GM23338 (cell line): ENCODE measurements at regions not wholly inside any gene's neighbourhood (a gene's known extent, or its start where the extent isn't known, plus 50 kb on each side); places are given as distances from the start of the nearest gene placed in this dataset.

Experiments used
- ATAC-seq: fragments of 200-7000 bp; cut with Tn5 transposase; 3 replicates; pipeline ENCODE4 v1.9.1; 2020
- DNase-seq: peaks from one replicate; pipeline ENCODE4 v3.0.0-alpha.2; 2015; ENCODE audit warnings: low spot score
- H2AFZ ChIP-seq: fragments of 200-600 bp; sonication (generic); 2 replicates; pipeline ENCODE4 v1.8.0; 2016; ENCODE audit warnings: antibody characterized with exemption, mild to moderate bottlenecking, moderate library complexity
- H3F3A ChIP-seq: fragments of 200-600 bp; sonication (generic); replicated peaks from 2 replicates; pipeline ENCODE4 v1.8.0; 2017; ENCODE audit warnings: antibody characterized with exemption, mixed run types, low read depth
- H3K27ac ChIP-seq: fragments of 200-600 bp; sonication (generic); 2 replicates; pipeline ENCODE4 v1.6.1; 2016; ENCODE audit warnings: low read depth
- H3K27me3 ChIP-seq: fragments of 200-600 bp; sonication (generic); 2 replicates; pipeline ENCODE4 v1.8.0; 2016; ENCODE audit warnings: mild to moderate bottlenecking, mixed run types, moderate library complexity; ENCODE audit not compliant: insufficient read depth
- H3K36me3 ChIP-seq: fragments of 200-600 bp; sonication (generic); 2 replicates; pipeline ENCODE4 v1.8.0; 2016; ENCODE audit warnings: mild to moderate bottlenecking; ENCODE audit not compliant: insufficient read depth
- H3K4me1 ChIP-seq: fragments of 200-600 bp; sonication (generic); 2 replicates; pipeline ENCODE4 v1.8.0; 2016; ENCODE audit warnings: mild to moderate bottlenecking, moderate library complexity; ENCODE audit not compliant: insufficient read depth
- H3K4me2 ChIP-seq: fragments of 200-600 bp; sonication (generic); 2 replicates; pipeline ENCODE4 v1.7.1; 2017; ENCODE audit warnings: mixed run types
- H3K4me3 ChIP-seq: fragments of 200-600 bp; sonication (generic); 2 replicates; pipeline ENCODE4 v1.6.1; 2016; ENCODE audit warnings: mixed run types
- H3K79me2 ChIP-seq: fragments of 200-600 bp; sonication (generic); replicated peaks from 2 replicates; pipeline ENCODE4 v1.8.0; 2017; ENCODE audit warnings: mild to moderate bottlenecking; ENCODE audit not compliant: insufficient read depth
- H3K9me2 ChIP-seq: fragments of 200-600 bp; sonication (generic); 2 replicates; pipeline ENCODE4 v1.8.0; 2017; ENCODE audit not compliant: insufficient read depth
- H4K20me1 ChIP-seq: fragments of 200-600 bp; sonication (generic); replicated peaks from 2 replicates; pipeline ENCODE4 v1.8.0; 2017; ENCODE audit warnings: mild to moderate bottlenecking; ENCODE audit not compliant: insufficient read depth
- H3K27ac Mint-ChIP-seq: 2 replicates; pipeline ENCODE4 v1.8.0; 2020; ENCODE audit warnings: inconsistent platforms, mild to moderate bottlenecking, moderate library complexity, mixed read lengths
- H3K27me3 Mint-ChIP-seq: 3 replicates; pipeline ENCODE4 v1.8.0; 2022; ENCODE audit warnings: low read depth, mild to moderate bottlenecking, moderate library complexity, mixed read lengths, inconsistent platforms; ENCODE audit not compliant: insufficient read depth, poor library complexity
- H3K36me3 Mint-ChIP-seq: 3 replicates; pipeline ENCODE4 v1.8.0; 2021; ENCODE audit warnings: low read depth, mild to moderate bottlenecking, inconsistent platforms, moderate library complexity, mixed read lengths
- H3K4me1 Mint-ChIP-seq: 3 replicates; pipeline ENCODE4 v1.8.0; 2020; ENCODE audit warnings: mild to moderate bottlenecking, inconsistent platforms, mixed read lengths
- H3K4me3 Mint-ChIP-seq: 3 replicates; pipeline ENCODE4 v1.8.0; 2021; ENCODE audit warnings: moderate library complexity, mild to moderate bottlenecking, inconsistent platforms, mixed read lengths
- H3K9me3 Mint-ChIP-seq: 3 replicates; pipeline ENCODE4 v1.8.0; 2020; ENCODE audit warnings: moderate library complexity, mild to moderate bottlenecking, inconsistent platforms, mixed read lengths
- CREB1 ChIP-seq: fragments of 250-450 bp; sonication (Bioruptor Pico); IDR thresholded peaks from 2 replicates; pipeline ENCODE4 v1.5.0; 2020; ENCODE audit warnings: low read depth, mild to moderate bottlenecking, moderate library complexity
- CTCF ChIP-seq, 2 experiments: fragments of 200-600 bp in 1 of 2; sonication (generic) in 1 of 2; conservative IDR thresholded peaks; 2 replicates each; pipeline versions ENCODE4 v1.5.1 to v1.6.1; 2016 to 2017; ENCODE audit warnings: antibody characterized with exemption in 2 of 2, low read depth in 2 of 2, mild to moderate bottlenecking in 2 of 2, moderate library complexity in 1 of 2
- ETS1 ChIP-seq: IDR thresholded peaks from 2 replicates; pipeline ENCODE4 v1.6.1; 2016; ENCODE audit warnings: antibody characterized with exemption
- EZH2 ChIP-seq: fragments of 200-600 bp; sonication (generic); IDR thresholded peaks from one replicate; pipeline ENCODE4 v1.8.0; 2017; ENCODE audit warnings: antibody characterized with exemption, mild to moderate bottlenecking, low read depth; ENCODE audit not compliant: unreplicated experiment
- EZH2phosphoT487 ChIP-seq: fragments of 200-600 bp; sonication (generic); IDR thresholded peaks from one replicate; pipeline ENCODE4 v1.8.1; 2018; ENCODE audit warnings: antibody characterized with exemption; ENCODE audit not compliant: unreplicated experiment
- JUNB ChIP-seq: IDR thresholded peaks from one replicate; pipeline ENCODE4 v1.6.1; 2016; ENCODE audit warnings: antibody characterized with exemption; ENCODE audit not compliant: unreplicated experiment
- NANOG ChIP-seq: IDR thresholded peaks from 2 replicates; pipeline ENCODE4 v1.6.1; 2016; ENCODE audit warnings: antibody characterized with exemption, borderline replicate concordance
- POLR2AphosphoS5 ChIP-seq: IDR thresholded peaks from 2 replicates; pipeline ENCODE4 v1.6.1; 2016; ENCODE audit warnings: antibody characterized with exemption, low read depth
- STAT1 ChIP-seq: IDR thresholded peaks from one replicate; pipeline ENCODE4 v1.6.1; 2016; ENCODE audit warnings: antibody characterized with exemption; ENCODE audit not compliant: unreplicated experiment
- ZNF114 ChIP-seq: fragments of 250-450 bp; sonication (Bioruptor Pico); IDR thresholded peaks from 2 replicates; pipeline ENCODE4 v1.5.0; 2020; ENCODE audit warnings: mild to moderate bottlenecking, moderate library complexity
- ZNF331 ChIP-seq: fragments of 250-450 bp; sonication (Bioruptor Pico); IDR thresholded peaks from 2 replicates; pipeline ENCODE4 v1.5.0; 2020; ENCODE audit warnings: low read depth, mild to moderate bottlenecking, moderate library complexity
- TF ChIP-seq, protein P1 (sequence below): IDR thresholded peaks from one replicate; pipeline ENCODE4 v1.6.1; 2018; ENCODE audit warnings: antibody characterized with exemption; ENCODE audit not compliant: unreplicated experiment
- TF ChIP-seq, protein P2 (sequence below): fragments of 250-450 bp; sonication (Bioruptor Pico); IDR thresholded peaks from 2 replicates; pipeline ENCODE4 v1.5.0; 2020; ENCODE audit warnings: mild to moderate bottlenecking, moderate library complexity

- H3K36me3 Mint-ChIP-seq: no peaks in the 10 kb centered on the region
Measured at GRCh38 chr11:112503410-112503809, 242.8 kb upstream of the PLET1 start.

More at GRCh38 chr11:112503410-112503809, 242.8 kb upstream of the PLET1 start:
- no peak overlapping the region for H3K27ac ChIP-seq
- no peaks in the 10 kb centered on the region for H3K79me2 ChIP-seq
- H4K20me1 ChIP-seq: no peaks in the 10 kb centered on the region
- no peak overlapping the region for H2AFZ ChIP-seq
- TF ChIP-seq, protein P1, sequence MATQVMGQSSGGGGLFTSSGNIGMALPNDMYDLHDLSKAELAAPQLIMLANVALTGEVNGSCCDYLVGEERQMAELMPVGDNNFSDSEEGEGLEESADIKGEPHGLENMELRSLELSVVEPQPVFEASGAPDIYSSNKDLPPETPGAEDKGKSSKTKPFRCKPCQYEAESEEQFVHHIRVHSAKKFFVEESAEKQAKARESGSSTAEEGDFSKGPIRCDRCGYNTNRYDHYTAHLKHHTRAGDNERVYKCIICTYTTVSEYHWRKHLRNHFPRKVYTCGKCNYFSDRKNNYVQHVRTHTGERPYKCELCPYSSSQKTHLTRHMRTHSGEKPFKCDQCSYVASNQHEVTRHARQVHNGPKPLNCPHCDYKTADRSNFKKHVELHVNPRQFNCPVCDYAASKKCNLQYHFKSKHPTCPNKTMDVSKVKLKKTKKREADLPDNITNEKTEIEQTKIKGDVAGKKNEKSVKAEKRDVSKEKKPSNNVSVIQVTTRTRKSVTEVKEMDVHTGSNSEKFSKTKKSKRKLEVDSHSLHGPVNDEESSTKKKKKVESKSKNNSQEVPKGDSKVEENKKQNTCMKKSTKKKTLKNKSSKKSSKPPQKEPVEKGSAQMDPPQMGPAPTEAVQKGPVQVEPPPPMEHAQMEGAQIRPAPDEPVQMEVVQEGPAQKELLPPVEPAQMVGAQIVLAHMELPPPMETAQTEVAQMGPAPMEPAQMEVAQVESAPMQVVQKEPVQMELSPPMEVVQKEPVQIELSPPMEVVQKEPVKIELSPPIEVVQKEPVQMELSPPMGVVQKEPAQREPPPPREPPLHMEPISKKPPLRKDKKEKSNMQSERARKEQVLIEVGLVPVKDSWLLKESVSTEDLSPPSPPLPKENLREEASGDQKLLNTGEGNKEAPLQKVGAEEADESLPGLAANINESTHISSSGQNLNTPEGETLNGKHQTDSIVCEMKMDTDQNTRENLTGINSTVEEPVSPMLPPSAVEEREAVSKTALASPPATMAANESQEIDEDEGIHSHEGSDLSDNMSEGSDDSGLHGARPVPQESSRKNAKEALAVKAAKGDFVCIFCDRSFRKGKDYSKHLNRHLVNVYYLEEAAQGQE: no peak
- TF ChIP-seq POLR2AphosphoS5: no peak
- TF ChIP-seq ETS1: no peak
- TF ChIP-seq JUNB: no peak
- no peak for TF ChIP-seq ZNF114
- TF ChIP-seq CREB1 (CRISPR knock-in tag): no peak
- TF ChIP-seq, protein P2, sequence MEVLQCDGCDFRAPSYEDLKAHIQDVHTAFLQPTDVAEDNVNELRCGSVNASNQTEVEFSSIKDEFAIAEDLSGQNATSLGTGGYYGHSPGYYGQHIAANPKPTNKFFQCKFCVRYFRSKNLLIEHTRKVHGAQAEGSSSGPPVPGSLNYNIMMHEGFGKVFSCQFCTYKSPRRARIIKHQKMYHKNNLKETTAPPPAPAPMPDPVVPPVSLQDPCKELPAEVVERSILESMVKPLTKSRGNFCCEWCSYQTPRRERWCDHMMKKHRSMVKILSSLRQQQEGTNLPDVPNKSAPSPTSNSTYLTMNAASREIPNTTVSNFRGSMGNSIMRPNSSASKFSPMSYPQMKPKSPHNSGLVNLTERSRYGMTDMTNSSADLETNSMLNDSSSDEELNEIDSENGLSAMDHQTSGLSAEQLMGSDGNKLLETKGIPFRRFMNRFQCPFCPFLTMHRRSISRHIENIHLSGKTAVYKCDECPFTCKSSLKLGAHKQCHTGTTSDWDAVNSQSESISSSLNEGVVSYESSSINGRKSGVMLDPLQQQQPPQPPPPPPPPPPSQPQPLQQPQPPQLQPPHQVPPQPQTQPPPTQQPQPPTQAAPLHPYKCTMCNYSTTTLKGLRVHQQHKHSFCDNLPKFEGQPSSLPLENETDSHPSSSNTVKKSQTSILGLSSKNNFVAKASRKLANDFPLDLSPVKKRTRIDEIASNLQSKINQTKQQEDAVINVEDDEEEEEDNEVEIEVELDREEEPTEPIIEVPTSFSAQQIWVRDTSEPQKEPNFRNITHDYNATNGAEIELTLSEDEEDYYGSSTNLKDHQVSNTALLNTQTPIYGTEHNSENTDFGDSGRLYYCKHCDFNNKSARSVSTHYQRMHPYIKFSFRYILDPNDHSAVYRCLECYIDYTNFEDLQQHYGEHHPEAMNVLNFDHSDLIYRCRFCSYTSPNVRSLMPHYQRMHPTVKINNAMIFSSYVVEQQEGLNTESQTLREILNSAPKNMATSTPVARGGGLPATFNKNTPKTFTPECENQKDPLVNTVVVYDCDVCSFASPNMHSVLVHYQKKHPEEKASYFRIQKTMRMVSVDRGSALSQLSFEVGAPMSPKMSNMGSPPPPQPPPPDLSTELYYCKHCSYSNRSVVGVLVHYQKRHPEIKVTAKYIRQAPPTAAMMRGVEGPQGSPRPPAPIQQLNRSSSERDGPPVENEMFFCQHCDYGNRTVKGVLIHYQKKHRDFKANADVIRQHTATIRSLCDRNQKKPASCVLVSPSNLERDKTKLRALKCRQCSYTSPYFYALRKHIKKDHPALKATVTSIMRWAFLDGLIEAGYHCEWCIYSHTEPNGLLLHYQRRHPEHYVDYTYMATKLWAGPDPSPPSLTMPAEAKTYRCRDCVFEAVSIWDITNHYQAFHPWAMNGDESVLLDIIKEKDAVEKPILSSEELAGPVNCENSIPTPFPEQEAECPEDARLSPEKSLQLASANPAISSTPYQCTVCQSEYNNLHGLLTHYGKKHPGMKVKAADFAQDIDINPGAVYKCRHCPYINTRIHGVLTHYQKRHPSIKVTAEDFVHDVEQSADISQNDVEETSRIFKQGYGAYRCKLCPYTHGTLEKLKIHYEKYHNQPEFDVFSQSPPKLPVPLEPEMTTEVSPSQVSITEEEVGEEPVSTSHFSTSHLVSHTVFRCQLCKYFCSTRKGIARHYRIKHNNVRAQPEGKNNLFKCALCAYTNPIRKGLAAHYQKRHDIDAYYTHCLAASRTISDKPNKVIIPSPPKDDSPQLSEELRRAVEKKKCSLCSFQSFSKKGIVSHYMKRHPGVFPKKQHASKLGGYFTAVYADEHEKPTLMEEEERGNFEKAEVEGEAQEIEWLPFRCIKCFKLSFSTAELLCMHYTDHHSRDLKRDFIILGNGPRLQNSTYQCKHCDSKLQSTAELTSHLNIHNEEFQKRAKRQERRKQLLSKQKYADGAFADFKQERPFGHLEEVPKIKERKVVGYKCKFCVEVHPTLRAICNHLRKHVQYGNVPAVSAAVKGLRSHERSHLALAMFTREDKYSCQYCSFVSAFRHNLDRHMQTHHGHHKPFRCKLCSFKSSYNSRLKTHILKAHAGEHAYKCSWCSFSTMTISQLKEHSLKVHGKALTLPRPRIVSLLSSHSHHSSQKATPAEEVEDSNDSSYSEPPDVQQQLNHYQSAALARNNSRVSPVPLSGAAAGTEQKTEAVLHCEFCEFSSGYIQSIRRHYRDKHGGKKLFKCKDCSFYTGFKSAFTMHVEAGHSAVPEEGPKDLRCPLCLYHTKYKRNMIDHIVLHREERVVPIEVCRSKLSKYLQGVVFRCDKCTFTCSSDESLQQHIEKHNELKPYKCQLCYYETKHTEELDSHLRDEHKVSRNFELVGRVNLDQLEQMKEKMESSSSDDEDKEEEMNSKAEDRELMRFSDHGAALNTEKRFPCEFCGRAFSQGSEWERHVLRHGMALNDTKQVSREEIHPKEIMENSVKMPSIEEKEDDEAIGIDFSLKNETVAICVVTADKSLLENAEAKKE (CRISPR knock-in tag): no peak
- TF ChIP-seq STAT1: no peak
- TF ChIP-seq EZH2: no peak
- no peak for TF ChIP-seq NANOG
- TF ChIP-seq EZH2phosphoT487: no peak
- TF ChIP-seq CTCF (conservative IDR thresholded peaks at IDR 0.05; ENCODE audit: low read depth in 2 of 2): no peak
- no peak for TF ChIP-seq ZNF331
- Mint-ChIP-seq H3K4me1 (peaks cover 2% of the 10 kb centered on the region; the same call in 2 of the 3 replicates), H3K27me3 (peaks cover 1% of the 10 kb centered on the region), H3K4me3 (no peak overlapping the region), H3K9me3 (no peaks in the 10 kb centered on the region), H3K27ac (no peak overlapping the region)
- H3K4me1 ChIP-seq: no peaks in the 10 kb centered on the region; the same call in 1 of the 2 replicates
- ATAC-seq: no peak
- H3K4me3 ChIP-seq: no peak overlapping the region
- no peak for DNase-seq
- no peak overlapping the region for H3K4me2 ChIP-seq
- no peaks in the 10 kb centered on the region for H3K27me3 ChIP-seq
- H3K9me2 ChIP-seq: no peaks in the 10 kb centered on the region; the same call in 1 of the 2 replicates
- H3F3A ChIP-seq: no peaks in the 10 kb centered on the region
- no peaks in the 10 kb centered on the region for H3K36me3 ChIP-seq
